ENCODE measurements at regions not wholly inside any gene's neighbourhood (a gene's known extent, or its start where the extent isn't known, plus 50 kb on each side); places are given as distances from the start of the nearest gene placed in this dataset.

DNA sequence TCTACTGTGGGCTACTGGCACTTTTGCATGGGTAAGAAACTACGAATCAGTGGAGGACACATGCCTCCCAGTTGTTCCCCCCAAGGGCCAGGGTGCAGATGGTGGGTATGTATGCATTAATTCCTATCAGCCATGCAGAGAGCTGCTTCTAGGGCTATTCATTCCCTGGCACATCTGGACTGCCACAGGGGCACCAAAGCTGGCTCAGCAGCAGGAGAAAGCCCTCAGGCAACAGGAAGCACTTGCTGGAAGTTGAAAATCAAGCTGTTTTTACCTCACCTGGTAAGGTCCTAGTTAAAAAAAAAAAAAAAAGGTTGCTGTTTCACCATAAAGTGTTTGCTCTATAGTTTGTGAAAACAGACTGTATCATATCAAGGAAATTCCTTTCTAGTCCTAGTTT lies 1342.6 kb downstream of the REEP3 start:
- TF ChIP-seq EZH2 (IDR thresholded peaks at IDR 0.05; ENCODE audit: low read depth, unreplicated experiment) (no peak), REST (IDR thresholded peaks at IDR 0.05; ENCODE audit: unreplicated experiment) (no peak), JUNB (IDR thresholded peaks at IDR 0.05; ENCODE audit: unreplicated experiment) (no peak), POLR2AphosphoS5 (IDR thresholded peaks at IDR 0.05; ENCODE audit: low read depth) (no peak), CTCF (conservative IDR thresholded peaks at IDR 0.05; ENCODE audit: low read depth in 2 of 2) (no peak)
- TF ChIP-seq, protein P1, sequence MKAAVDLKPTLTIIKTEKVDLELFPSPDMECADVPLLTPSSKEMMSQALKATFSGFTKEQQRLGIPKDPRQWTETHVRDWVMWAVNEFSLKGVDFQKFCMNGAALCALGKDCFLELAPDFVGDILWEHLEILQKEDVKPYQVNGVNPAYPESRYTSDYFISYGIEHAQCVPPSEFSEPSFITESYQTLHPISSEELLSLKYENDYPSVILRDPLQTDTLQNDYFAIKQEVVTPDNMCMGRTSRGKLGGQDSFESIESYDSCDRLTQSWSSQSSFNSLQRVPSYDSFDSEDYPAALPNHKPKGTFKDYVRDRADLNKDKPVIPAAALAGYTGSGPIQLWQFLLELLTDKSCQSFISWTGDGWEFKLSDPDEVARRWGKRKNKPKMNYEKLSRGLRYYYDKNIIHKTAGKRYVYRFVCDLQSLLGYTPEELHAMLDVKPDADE (IDR thresholded peaks at IDR 0.05), result no peak
